SK-N-DZ (cell line): ENCODE measurements at regions not wholly inside any gene's neighbourhood (a gene's known extent, or its start where the extent isn't known, plus 50 kb on each side); places are given as distances from the start of the nearest gene placed in this dataset.

Experiments
- DNase-seq: peaks from one replicate; pipeline ENCODE4 v3.0.0-alpha.2; 2015; ENCODE audit warnings: low spot score

- no peak for DNase-seq
Measured at GRCh38 chr3:117252208-117252607, 542.6 kb downstream of the TUSC7 start.

- no peak for DNase-seq
Measured at GRCh38 chr3:117252651-117253050, 543.1 kb downstream of the TUSC7 start.

GRCh38 chr3:117253636-117254035 is 544.1 kb downstream of the TUSC7 start:
- no peak for DNase-seq

- DNase-seq: no peak
Measured at GRCh38 chr3:117254985-117255384, 545.4 kb downstream of the TUSC7 start.

- no peak for DNase-seq
Measured at GRCh38 chr3:117255736-117256135, 546.2 kb downstream of the TUSC7 start.

GRCh38 chr3:117261983-117262421 is 552.4 kb downstream of the TUSC7 start:
- DNase-seq: no peak

- DNase-seq: no peak
Measured at GRCh38 chr3:117263270-117263669, 553.7 kb downstream of the TUSC7 start.

GRCh38 chr3:117263745-117264144 is 554.2 kb downstream of the TUSC7 start:
- DNase-seq: no peak

GRCh38 chr3:117264204-117264994 is 554.8 kb downstream of the TUSC7 start:
- no peak for DNase-seq

- DNase-seq: no peak
Measured at GRCh38 chr3:117266806-117267205, 557.2 kb downstream of the TUSC7 start.

GRCh38 chr3:117268318-117268717 is 558.7 kb downstream of the TUSC7 start:
- DNase-seq: no peak

- DNase-seq: no peak
Measured at GRCh38 chr3:117272274-117272673, 562.7 kb downstream of the TUSC7 start.

GRCh38 chr3:117272876-117273523 is 563.4 kb downstream of the TUSC7 start:
- no peak for DNase-seq

GRCh38 chr3:117277816-117278215 is 568.2 kb downstream of the TUSC7 start:
- DNase-seq: no peak

GRCh38 chr3:117278424-117279190 is 569.0 kb downstream of the TUSC7 start:
- DNase-seq: no peak

- no peak for DNase-seq
Measured at GRCh38 chr3:117281371-117281770, 571.8 kb downstream of the TUSC7 start.

GRCh38 chr3:117282566-117282965 is 573.0 kb downstream of the TUSC7 start:
- DNase-seq: no peak

GRCh38 chr3:117285737-117286136 is 576.2 kb downstream of the TUSC7 start:
- no peak for DNase-seq

GRCh38 chr3:117286488-117286887 is 576.9 kb downstream of the TUSC7 start:
- no peak for DNase-seq

- DNase-seq: no peak
Measured at GRCh38 chr3:117287602-117288001, 578.0 kb downstream of the TUSC7 start.

GRCh38 chr3:117291476-117291875 is 581.9 kb downstream of the TUSC7 start:
- DNase-seq: no peak

- no peak for DNase-seq
Measured at GRCh38 chr3:117297065-117297464, 587.5 kb downstream of the TUSC7 start.
